HepG2 (cell line): ENCODE measurements at regions not wholly inside any gene's neighbourhood (a gene's known extent, or its start where the extent isn't known, plus 50 kb on each side); places are given as distances from the start of the nearest gene placed in this dataset.

Experiments
- ATAC-seq: fragments of 200-7000 bp; cut with Tn5 transposase; 3 replicates; pipeline ENCODE4 v1.9.1; 2020; ENCODE audit warnings: mild to moderate bottlenecking, moderate library complexity
- BruUV-seq: library from RNA; stranded (reverse); fragments of 400-500 nt; replicated peaks from 2 replicates; lab custom pipeline; 2021; lab: Mats Ljungman, UMichigan
- CTCF ChIA-PET: fragments of 300-600 bp; formaldehyde crosslinking; extraction: SDS; loops from one replicate; lab custom pipeline; 2021; ENCODE audit warnings: low total read pairs, inconsistent platforms, low intra/inter-chr PET ratio; lab: Yijun Ruan, JAX
- POLR2A ChIA-PET: fragments of 350-600 bp; sonication (Branson Sonifier 250); formaldehyde crosslinking; loops from one replicate; lab custom pipeline; 2020; ENCODE audit warnings: antibody characterized with exemption, inconsistent platforms; lab: Yijun Ruan, JAX
- DNase-seq: peaks from one replicate; pipeline ENCODE4 v3.0.0-alpha.2; 2015; ENCODE audit warnings: low spot score
- FAIRE-seq: peaks from 3 replicates; lab custom pipeline; 2011; peaks lifted over from hg19 to GRCh38; lab: Jason Lieb, UNC
- H2AFZ ChIP-seq: one replicate; pipeline ENCODE4 v1.6.1; 2011; ENCODE audit warnings: low read length, inconsistent platforms
- H3K27ac ChIP-seq: fragments of 300-600 bp; 3 replicates; pipeline ENCODE4 v1.8.0; 2011; ENCODE audit warnings: mixed run types, mild to moderate bottlenecking, mixed read lengths, low read length, inconsistent platforms; ENCODE audit not compliant: insufficient read depth; ENCODE audit errors: extremely low read length
- H3K27me3 ChIP-seq, 2 experiments: fragments of 200-600 bp in 1 of 2; 2 replicates in 1 of 2; 3 replicates in 1 of 2; pipeline versions ENCODE4 v1.6.0 to v1.8.0; 2011; ENCODE audit warnings: low read length in 2 of 2, mild to moderate bottlenecking in 2 of 2, moderate library complexity in 2 of 2, inconsistent platforms in 1 of 2; ENCODE audit not compliant: insufficient read depth in 2 of 2, control insufficient read depth in 1 of 2
- H3K36me3 ChIP-seq, 2 experiments: fragments of 200-600 bp in 1 of 2; replicated peaks in 1 of 2; 2 replicates in 1 of 2; 3 replicates in 1 of 2; pipeline versions ENCODE4 v1.5.1 to v1.8.0; 2011; ENCODE audit warnings: low read length in 2 of 2, inconsistent platforms in 1 of 2; ENCODE audit not compliant: insufficient read depth in 2 of 2, control insufficient read depth in 1 of 2
- H3K4me1 ChIP-seq: 2 replicates; pipeline ENCODE4 v1.5.1; 2012; ENCODE audit warnings: low read length, inconsistent platforms; ENCODE audit not compliant: insufficient read depth
- H3K4me2 ChIP-seq: 2 replicates; pipeline ENCODE4 v1.6.0; 2011; ENCODE audit warnings: low read depth, low read length, inconsistent platforms
- H3K4me3 ChIP-seq, 3 experiments: fragments of 200-600 bp in 1 of 3; sonication (generic), shearing (Covaris generic) in 1 of 3; replicated peaks in 1 of 3; 2 replicates each; pipeline ENCODE4 v1.5.1; 2011 to 2016; ENCODE audit warnings: low read length in 3 of 3, inconsistent platforms in 2 of 3, low read depth in 2 of 3, mild to moderate bottlenecking in 2 of 3, control low read depth in 1 of 3, mixed read lengths in 1 of 3; ENCODE audit not compliant: insufficient read depth in 1 of 3
- H3K79me2 ChIP-seq: one replicate; pipeline ENCODE4 v1.6.1; 2011; ENCODE audit warnings: low read length, inconsistent platforms; ENCODE audit not compliant: insufficient read depth
- H3K9ac ChIP-seq: 2 replicates; pipeline ENCODE4 v1.6.0; 2011; ENCODE audit warnings: mild to moderate bottlenecking, low read depth, low read length, inconsistent platforms; ENCODE audit not compliant: insufficient read depth
- H3K9me3 ChIP-seq: 2 replicates; pipeline ENCODE4 v1.5.1; 2012; ENCODE audit warnings: mild to moderate bottlenecking, low read length
- H4K20me1 ChIP-seq: 2 replicates; pipeline ENCODE4 v1.6.0; 2011; ENCODE audit warnings: inconsistent platforms, mild to moderate bottlenecking, low read length, moderate library complexity; ENCODE audit not compliant: insufficient read depth
- CEBPZ ChIP-seq: IDR thresholded peaks from 2 replicates; pipeline ENCODE4 v1.6.1; 2012; ENCODE audit warnings: low read length, improper control_type of control experiment
- EHMT2 ChIP-seq: fragments of 200-600 bp; sonication (generic); IDR thresholded peaks from 2 replicates; pipeline ENCODE4 v1.7.0; 2017; ENCODE audit warnings: antibody characterized with exemption, low read depth, low read length, borderline replicate concordance
- FOXP4 ChIP-seq: sonication (generic); formaldehyde crosslinking; IDR thresholded peaks from 2 replicates; pipeline ENCODE4 v1.4.0; 2020; ENCODE audit warnings: missing genetic modification reagents
- MXD4 ChIP-seq: IDR thresholded peaks from 2 replicates; pipeline ENCODE4 v1.6.1; 2016; ENCODE audit warnings: mild to moderate bottlenecking, missing biosample characterization, missing genetic modification reagents
- SAP130 ChIP-seq: IDR thresholded peaks from 2 replicates; pipeline ENCODE4 v1.6.1; 2016; ENCODE audit warnings: low read depth
- TAF15 ChIP-seq: fragments of 200-400 bp; formaldehyde crosslinking; IDR thresholded peaks from one replicate; pipeline ENCODE4 v1.6.1; 2018; ENCODE audit warnings: mild to moderate bottlenecking, low read depth, low read length; ENCODE audit not compliant: poor library complexity, severe bottlenecking
- TBP ChIP-seq: sonication (generic); formaldehyde crosslinking; IDR thresholded peaks from 2 replicates; pipeline ENCODE4 v1.5.0; 2020; ENCODE audit warnings: missing genetic modification reagents
- ZNF160 ChIP-seq: sonication (generic); formaldehyde crosslinking; IDR thresholded peaks from 2 replicates; pipeline ENCODE4 v1.8.0; 2022; ENCODE audit warnings: mild to moderate bottlenecking, inconsistent platforms, missing genetic modification reagents
- ZNF367 ChIP-seq: sonication (generic); formaldehyde crosslinking; IDR thresholded peaks from 2 replicates; pipeline ENCODE4 v1.4.0; 2020; ENCODE audit warnings: missing genetic modification reagents, borderline replicate concordance
- ZNF407 ChIP-seq: sonication (generic); formaldehyde crosslinking; IDR thresholded peaks from one replicate; pipeline ENCODE4 v1.5.1; 2020; ENCODE audit warnings: mild to moderate bottlenecking, missing genetic modification reagents; ENCODE audit errors: not compliant biosample characterization
- ZNF570 ChIP-seq: sonication (generic); formaldehyde crosslinking; IDR thresholded peaks from 2 replicates; pipeline ENCODE4 v1.4.0; 2020; ENCODE audit warnings: mild to moderate bottlenecking, missing genetic modification reagents, borderline replicate concordance
- WGBS: methylation state at CpG from one replicate; pipeline ENCODE4 v1.1.6; 2017; ENCODE audit warnings: low lambda C conversion rate; 5-methylcytosine and 5-hydroxymethylcytosine counted together
- in situ Hi-C: cut with HindIII; loops from 2 replicates; pipeline ENCODE4 v1.10.0; 2017; ENCODE audit warnings: low pct_unique_long_range_greater_than_20kb; ENCODE audit not compliant: extremely low pct_ligation_motif_present
- intact Hi-C: fragments of 100-400 bp; cut with micrococcal nuclease; formaldehyde crosslinking; loops from one replicate; pipeline ENCODE4 v1.10.0; 2022; ENCODE audit not compliant: unreplicated experiment

- Histone ChIP-seq H3K27ac (no peak overlapping the region), H3K4me1 (peaks cover 22% of the 10 kb centered on the region), H3K9me3 (no peaks in the 10 kb centered on the region), H3K4me3 (no peak overlapping the region), H3K36me3 (no peaks in the 10 kb centered on the region), H2AFZ (no peak overlapping the region), H3K4me2 (no peak overlapping the region), H3K79me2 (no peaks in the 10 kb centered on the region), H3K9ac (no peak overlapping the region), H3K27me3 (no peaks in the 10 kb centered on the region), H4K20me1 (no peaks in the 10 kb centered on the region)
- no peak for FAIRE-seq
- BruUV-seq = no TSS peak
- intact Hi-C loops (no loop called here), in situ Hi-C loops (no loop called here)
- WGBS = 72% methylated on average over 4 of the region's 4 CpGs
- ATAC-seq = no peak
- POLR2A ChIA-PET = no interaction called here
- CTCF ChIA-PET = no interaction called here
- DNase-seq = no peak
- TF ChIP-seq EHMT2 (no peak), ZNF160 (no peak), CEBPZ (no peak), ZNF407 (CRISPR knock-in tag) (no peak), MXD4 (CRISPR knock-in tag) (no peak), FOXP4 (no peak), SAP130 (CRISPR knock-in tag) (no peak), ZNF570 (no peak), TAF15 (no peak), TBP (CRISPR knock-in tag) (no peak), ZNF367 (no peak)
Measured at GRCh38 chr4:83174844-83175414, 60.4 kb upstream of the PLAC8 start.
